ENCODE measurements at regions not wholly inside any gene's neighbourhood (a gene's known extent, or its start where the extent isn't known, plus 50 kb on each side); places are given as distances from the start of the nearest gene placed in this dataset.

DNA sequence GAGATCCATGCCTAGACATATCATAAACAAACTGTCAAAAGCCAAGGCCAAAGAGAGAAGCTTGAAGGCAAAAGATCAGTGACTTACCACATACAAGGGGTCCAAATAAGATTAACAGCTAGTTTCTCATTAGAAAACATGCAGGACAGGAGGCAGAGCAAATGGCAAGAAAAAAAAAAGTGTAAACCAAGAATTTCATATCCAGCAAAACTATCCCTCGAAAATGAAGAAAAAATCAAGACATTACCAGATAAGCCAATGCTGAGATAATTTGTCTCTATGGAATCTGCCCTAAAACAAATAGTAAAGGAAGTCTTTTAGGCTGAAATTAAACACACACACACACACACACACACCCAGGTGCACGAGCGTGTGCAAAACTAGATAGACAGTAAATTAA is 99.6 kb upstream of the NSMCE3 start:
- no peak for DNase-seq (ENCODE audit: low spot score)

- peak; percentile 2 for DNase-seq (ENCODE audit: low spot score)
Observed at GRCh38 chr15:29364426-29365078, 94.9 kb upstream of the NSMCE3 start.

DNA sequence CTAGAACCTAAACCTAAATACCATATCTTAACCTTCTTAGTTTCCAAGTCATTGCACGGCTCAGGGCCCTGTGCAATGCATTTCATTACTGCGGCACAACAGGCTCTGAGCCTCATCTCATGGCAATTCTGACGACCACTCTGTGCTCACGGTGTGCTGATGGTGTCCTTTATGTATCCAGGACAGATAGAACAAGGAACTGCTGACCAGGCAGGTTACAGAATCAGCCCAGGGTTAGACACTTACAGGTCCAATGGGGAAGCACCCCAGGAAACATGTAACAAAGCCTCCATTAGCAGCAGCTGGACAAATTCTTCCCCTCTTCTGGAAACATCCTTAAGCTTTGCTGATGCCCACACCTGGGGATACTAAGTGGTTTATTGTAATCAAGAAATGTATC is 91.9 kb upstream of the NSMCE3 start:
- DNase-seq (ENCODE audit: low spot score): no peak

- no peak for DNase-seq (ENCODE audit: low spot score)
Observed at GRCh38 chr15:29360152-29360551, 90.5 kb upstream of the NSMCE3 start.

DNA sequence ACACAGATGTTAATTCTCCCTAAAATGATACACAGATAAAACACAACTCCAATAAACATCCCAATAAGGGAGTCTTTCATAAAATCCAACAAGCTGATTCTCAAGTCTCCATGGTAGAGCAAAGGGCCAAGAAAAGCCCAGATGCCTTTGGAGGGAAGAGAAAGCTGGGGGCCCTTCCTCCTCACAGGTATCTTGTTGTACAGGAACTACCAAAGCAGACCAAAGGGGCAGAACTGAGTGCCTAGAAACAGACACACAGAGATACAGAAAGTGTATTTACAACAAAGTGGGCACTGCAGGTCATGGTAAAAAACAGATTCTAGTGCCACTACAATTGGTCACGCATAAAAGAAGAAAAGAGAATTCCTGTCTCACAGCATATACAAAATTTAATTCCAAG is 87.2 kb upstream of the NSMCE3 start:
- DNase-seq (ENCODE audit: low spot score): no peak

DNA sequence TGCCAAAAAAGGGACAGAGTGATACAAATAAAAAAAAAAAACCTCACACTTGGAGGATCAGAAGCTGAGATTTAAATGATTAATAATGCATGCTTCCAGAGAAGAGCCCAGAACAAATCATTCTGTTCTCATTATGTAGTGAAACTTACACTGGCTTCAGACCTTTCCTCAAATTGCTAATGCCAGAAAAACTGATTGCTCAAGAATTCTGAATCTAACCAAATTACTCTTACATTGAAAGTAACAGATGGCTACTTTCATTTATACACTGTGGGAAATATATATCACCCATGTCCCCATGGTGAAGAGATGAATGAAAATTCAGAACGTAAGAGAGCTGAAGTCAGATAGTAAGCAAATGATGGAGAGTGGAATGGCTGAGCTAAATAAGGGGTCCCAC is 85.9 kb upstream of the NSMCE3 start:
- no peak for DNase-seq (ENCODE audit: low spot score)

- no peak for DNase-seq (ENCODE audit: low spot score)
Observed at GRCh38 chr15:29352402-29352801, 82.8 kb upstream of the NSMCE3 start.

- no peak for DNase-seq (ENCODE audit: low spot score)
Observed at GRCh38 chr15:29349196-29349595, 79.6 kb upstream of the NSMCE3 start.

DNA sequence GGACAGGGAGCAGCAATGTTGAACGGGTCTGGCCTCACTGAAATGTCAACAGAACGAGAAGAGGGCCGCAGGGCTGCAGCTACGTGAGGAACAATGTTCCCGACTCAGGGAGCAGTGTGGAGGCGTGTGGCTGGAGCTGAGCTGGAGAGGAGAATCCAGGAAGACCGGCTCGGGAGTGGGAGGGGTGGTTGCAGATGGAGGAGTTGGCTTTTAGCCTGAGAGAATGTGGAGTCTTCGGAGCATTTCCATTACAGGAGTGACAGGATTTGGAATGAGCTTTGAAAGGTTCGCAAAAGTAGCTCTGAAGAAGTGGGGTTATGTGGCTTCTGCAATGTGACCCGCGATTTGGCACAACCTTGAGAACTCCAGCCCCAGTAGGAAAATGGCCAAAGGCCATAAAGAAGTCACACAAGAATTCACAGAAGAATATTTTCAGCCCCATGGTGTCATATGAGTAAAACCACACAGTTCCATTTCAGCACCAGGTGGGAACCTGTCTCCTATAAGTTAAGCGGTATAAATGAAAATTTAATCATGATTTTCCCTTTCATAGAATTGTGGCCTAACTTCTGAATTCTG is 78.8 kb upstream of the NSMCE3 start:
- DNase-seq (ENCODE audit: low spot score): no peak

- no peak for DNase-seq (ENCODE audit: low spot score)
Observed at GRCh38 chr15:29346998-29347397, 77.4 kb upstream of the NSMCE3 start.

GRCh38 chr15:29345549-29346525 is 76.2 kb upstream of the NSMCE3 start:
- DNase-seq (ENCODE audit: low spot score): no peak

GRCh38 chr15:29344474-29344873 is 74.9 kb upstream of the NSMCE3 start:
- DNase-seq (ENCODE audit: low spot score): no peak

- no peak for DNase-seq (ENCODE audit: low spot score)
Observed at GRCh38 chr15:29343229-29343628, 73.6 kb upstream of the NSMCE3 start.

- no peak for DNase-seq (ENCODE audit: low spot score)
Observed at GRCh38 chr15:29342201-29342600, 72.6 kb upstream of the NSMCE3 start.

GRCh38 chr15:29337156-29337959 is 67.7 kb upstream of the NSMCE3 start:
- no peak for DNase-seq (ENCODE audit: low spot score)

GRCh38 chr15:29334544-29334943 is 64.9 kb upstream of the NSMCE3 start:
- no peak for DNase-seq (ENCODE audit: low spot score)

- DNase-seq (ENCODE audit: low spot score): no peak
Observed at GRCh38 chr15:29333261-29333660, 63.6 kb upstream of the NSMCE3 start.

GRCh38 chr15:29331669-29332068 is 62.0 kb upstream of the NSMCE3 start:
- DNase-seq (ENCODE audit: low spot score): no peak

- DNase-seq (ENCODE audit: low spot score): no peak
Observed at GRCh38 chr15:29331071-29331470, 61.4 kb upstream of the NSMCE3 start.

DNA sequence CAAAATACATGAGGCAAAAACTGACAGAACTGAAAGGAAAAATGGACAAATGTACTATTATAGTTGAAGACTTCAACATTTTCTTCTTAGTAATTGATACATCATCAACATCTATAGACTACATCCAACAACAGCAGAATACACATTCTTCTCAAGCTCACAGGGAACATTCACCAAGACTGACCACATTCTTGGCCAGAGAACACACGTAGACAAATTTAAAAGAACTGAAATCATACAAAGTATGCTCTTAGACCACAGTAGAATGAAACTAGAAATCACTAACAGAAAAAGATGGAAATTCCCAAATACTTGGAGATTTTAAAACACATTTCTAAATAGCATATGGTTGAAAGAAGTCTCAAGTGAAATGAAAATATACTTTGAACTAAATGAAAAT is 55.1 kb upstream of the NSMCE3 start:
- no peak for DNase-seq (ENCODE audit: low spot score)

DNA sequence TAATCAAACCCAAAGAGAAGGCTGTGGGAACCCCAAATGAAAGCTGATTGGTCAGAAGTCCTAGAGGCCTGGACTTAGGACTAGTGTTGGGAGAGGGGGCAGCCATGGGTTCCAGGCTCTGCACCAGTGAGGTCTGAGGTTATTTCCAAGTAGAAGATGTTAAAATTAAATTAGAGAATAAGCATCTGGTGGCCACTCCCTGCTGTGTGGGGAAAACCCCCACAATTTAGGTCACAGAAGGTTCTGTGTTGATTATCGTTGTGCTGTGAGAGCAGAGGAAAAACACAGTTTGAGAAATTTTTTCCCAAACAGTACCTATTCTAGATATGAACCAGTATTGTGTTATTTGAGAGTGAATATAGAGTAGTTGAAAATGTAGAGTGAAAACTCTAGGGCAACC is 53.9 kb upstream of the NSMCE3 start:
- DNase-seq (ENCODE audit: low spot score): no peak

- peak; percentile 23 for DNase-seq (ENCODE audit: low spot score)
Observed at GRCh38 chr15:29322415-29322814, 52.8 kb upstream of the NSMCE3 start.
